A673 (cell line): ENCODE measurements at regions not wholly inside any gene's neighbourhood (a gene's known extent, or its start where the extent isn't known, plus 50 kb on each side); places are given as distances from the start of the nearest gene placed in this dataset.

Experiments used
- BruUV-seq: library from RNA; stranded (reverse); fragments of 400-500 nt; replicated peaks from 2 replicates; lab custom pipeline; 2021; lab: Mats Ljungman, UMichigan
- CTCF ChIA-PET: fragments of 300-600 bp; sonication (Branson Sonifier 250); formaldehyde crosslinking; loops from one replicate; lab custom pipeline; 2022; ENCODE audit warnings: antibody characterized with exemption; lab: Charles Lee
- POLR2A ChIA-PET: fragments of 300-600 bp; sonication (Branson Sonifier 250); formaldehyde crosslinking; loops from one replicate; lab custom pipeline; 2022; ENCODE audit warnings: antibody characterized with exemption; ENCODE audit not compliant: low non-redundant PET; lab: Charles Lee
- DNase-seq: peaks from one replicate; pipeline ENCODE4 v3.0.0-alpha.2; 2015; ENCODE audit warnings: low spot score
- H3K27ac ChIP-seq: fragments of 200-600 bp; sonication (generic); 2 replicates; pipeline ENCODE4 v1.5.1; 2016; ENCODE audit warnings: mixed run types, low read depth, mild to moderate bottlenecking, mixed read lengths, antibody characterized with exemption, low read length; ENCODE audit not compliant: poor library complexity, severe bottlenecking
- H3K27me3 ChIP-seq: fragments of 200-600 bp; sonication (generic); replicated peaks from 2 replicates; pipeline ENCODE4 v1.6.1; 2017; ENCODE audit warnings: mixed run types, low read depth, mild to moderate bottlenecking, mixed read lengths, antibody characterized with exemption, low read length; ENCODE audit not compliant: insufficient read depth, poor library complexity
- H3K36me3 ChIP-seq: fragments of 200-600 bp; sonication (generic); 2 replicates; pipeline ENCODE4 v1.6.1; 2016; ENCODE audit warnings: mixed run types, mild to moderate bottlenecking, mixed read lengths, antibody characterized with exemption, low read length; ENCODE audit not compliant: insufficient read depth, poor library complexity, severe bottlenecking
- H3K4me1 ChIP-seq: fragments of 200-600 bp; sonication (generic); 2 replicates; pipeline ENCODE4 v1.6.1; 2017; ENCODE audit warnings: mixed run types, mild to moderate bottlenecking, mixed read lengths, antibody characterized with exemption, low read length; ENCODE audit not compliant: insufficient read depth, poor library complexity, severe bottlenecking
- H3K4me3 ChIP-seq: fragments of 200-600 bp; sonication (generic); 2 replicates; pipeline ENCODE4 v1.5.1; 2016; ENCODE audit warnings: low read depth, mixed run types, mild to moderate bottlenecking, mixed read lengths, low read length; ENCODE audit not compliant: poor library complexity, severe bottlenecking
- H3K9me3 ChIP-seq: fragments of 200-600 bp; sonication (generic); 2 replicates; pipeline ENCODE4 v1.6.1; 2016; ENCODE audit warnings: mixed run types, low read depth, mild to moderate bottlenecking, mixed read lengths, antibody characterized with exemption, low read length; ENCODE audit not compliant: poor library complexity, severe bottlenecking
- CTCF ChIP-seq: fragments of 300-800, 200-600 bp; sonication (generic); conservative IDR thresholded peaks from 2 replicates; pipeline ENCODE4 v1.5.1; 2017; ENCODE audit warnings: low read depth, mild to moderate bottlenecking, antibody characterized with exemption, low read length, moderate library complexity, mixed read lengths
- EZH2 ChIP-seq: fragments of 200-600 bp; sonication (generic); IDR thresholded peaks from 2 replicates; pipeline ENCODE4 v1.6.1; 2017; ENCODE audit warnings: borderline replicate concordance, low read depth, mild to moderate bottlenecking, mixed read lengths, antibody characterized with exemption, low read length; ENCODE audit not compliant: poor library complexity, severe bottlenecking
- intact Hi-C: fragments of 100-400 bp; cut with micrococcal nuclease; formaldehyde crosslinking; loops from one replicate; pipeline ENCODE4 v1.10.0; 2022; ENCODE audit not compliant: unreplicated experiment

GRCh38 chr17:11081342-11081741 is 159.7 kb upstream of the SHISA6 start:
- no peaks in the 10 kb centered on the region for H3K36me3 ChIP-seq
- H3K27ac ChIP-seq = no peak overlapping the region
- no peaks in the 10 kb centered on the region for H3K9me3 ChIP-seq
- intact Hi-C loops = no loop called here
- TF ChIP-seq EZH2 = no peak
- TF ChIP-seq CTCF = no peak
- no peaks in the 10 kb centered on the region for H3K4me1 ChIP-seq
- ChIA-PET CTCF (no interaction called here), POLR2A (interaction anchor here (0.7 kb wide), 1 partner anchor 656 kb away, joined by 5 read pairs; no protein-coding TSS in a partner anchor)
- H3K27me3 ChIP-seq = peaks cover 4% of the 10 kb centered on the region
- DNase-seq = no peak
- BruUV-seq = no TSS peak
- no peak overlapping the region for H3K4me3 ChIP-seq

GRCh38 chr17:11077673-11078072 is 163.3 kb upstream of the SHISA6 start:
- intact Hi-C loops = no loop called here
- Histone ChIP-seq H3K27ac (no peak overlapping the region), H3K4me3 (no peak overlapping the region), H3K27me3 (no peaks in the 10 kb centered on the region), H3K9me3 (no peaks in the 10 kb centered on the region), H3K4me1 (no peaks in the 10 kb centered on the region), H3K36me3 (no peaks in the 10 kb centered on the region)
- no peak for DNase-seq
- ChIA-PET CTCF (no interaction called here), POLR2A (no interaction called here)
- TF ChIP-seq CTCF (no peak), EZH2 (no peak)
- BruUV-seq = no TSS peak

GRCh38 chr17:11074451-11074850 is 166.6 kb upstream of the SHISA6 start:
- CTCF ChIA-PET = no interaction called here
- no peak for DNase-seq
- intact Hi-C loops = no loop called here
- TF ChIP-seq EZH2 = no peak
- no peak for TF ChIP-seq CTCF
- Histone ChIP-seq H3K4me1 (no peaks in the 10 kb centered on the region), H3K9me3 (no peaks in the 10 kb centered on the region), H3K4me3 (no peak overlapping the region), H3K36me3 (no peaks in the 10 kb centered on the region), H3K27me3 (no peaks in the 10 kb centered on the region), H3K27ac (no peak overlapping the region)
- POLR2A ChIA-PET = no interaction called here
- no TSS peak for BruUV-seq
